ENCODE measurements at regions not wholly inside any gene's neighbourhood (a gene's known extent, or its start where the extent isn't known, plus 50 kb on each side); places are given as distances from the start of the nearest gene placed in this dataset.

DNA sequence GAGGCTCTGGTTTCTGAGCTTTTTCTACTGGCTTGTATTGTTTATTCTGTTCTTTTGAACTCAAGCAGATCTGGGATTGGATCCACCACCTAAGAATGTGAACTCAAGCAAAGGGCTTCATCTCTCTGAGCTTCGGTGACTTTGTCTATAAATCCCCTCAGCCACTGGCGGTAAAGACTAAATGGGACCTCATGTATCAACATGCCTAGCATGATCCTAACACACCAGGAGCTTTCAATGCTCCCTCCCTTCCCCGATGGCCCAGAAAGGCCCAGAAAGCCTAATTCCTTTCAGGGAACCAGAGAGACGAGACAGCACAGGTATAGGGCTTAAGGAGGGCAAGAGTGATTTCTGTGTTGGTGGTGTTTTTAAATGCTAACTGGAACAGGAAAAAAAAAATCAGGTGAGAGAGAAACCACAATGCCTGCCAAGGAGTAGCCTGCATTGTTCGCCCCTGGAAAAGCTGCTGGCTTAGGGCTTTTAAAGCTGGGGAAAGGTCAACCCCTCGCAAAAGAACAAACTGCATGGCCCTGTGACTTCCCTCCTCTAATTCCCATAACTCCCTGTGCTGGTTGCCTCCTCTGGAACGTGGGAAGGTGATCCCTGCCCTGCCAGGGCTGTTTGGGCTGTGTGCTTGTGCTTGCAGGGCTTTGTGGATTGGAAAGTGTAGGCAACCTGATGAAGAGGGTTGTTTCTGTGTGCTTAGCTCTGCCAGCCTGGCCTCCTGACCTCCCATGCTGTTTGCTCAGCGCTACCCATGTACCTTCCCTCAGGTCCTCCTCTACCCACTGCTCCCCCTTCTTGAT, 147.0 kb downstream of the PLPP3 start:
- no peaks in the 10 kb centered on the region for H3K27me3 ChIP-seq (replicated peaks; ENCODE audit: control insufficient read depth, insufficient read depth, low read length)
- no peaks in the 10 kb centered on the region for H3K36me3 ChIP-seq (ENCODE audit: control insufficient read depth, insufficient read depth, low read length, severe bottlenecking)
- no peak overlapping the region for H3K9ac ChIP-seq (ENCODE audit: low read length)
- no peak overlapping the region for H3K4me3 ChIP-seq (ENCODE audit: low read length)
- H3K9me3 ChIP-seq (ENCODE audit: control insufficient read depth, low read length): no peaks in the 10 kb centered on the region
- DNase-seq (ENCODE audit: low read depth): no peak
- H3K4me1 ChIP-seq (ENCODE audit: control insufficient read depth, insufficient read depth, low read length): peaks cover 3% of the 10 kb centered on the region

- Histone ChIP-seq H3K4me1 (ENCODE audit: control insufficient read depth, insufficient read depth, low read length) (peaks cover 3% of the 10 kb centered on the region), H3K4me3 (ENCODE audit: low read length) (no peak overlapping the region)
- no peak for DNase-seq (ENCODE audit: low read depth)
Measured at GRCh38 chr1:56430141-56430839, 149.1 kb downstream of the PLPP3 start.

GRCh38 chr1:56429288-56429687, 150.1 kb downstream of the PLPP3 start:
- DNase-seq (ENCODE audit: low read depth): no peak

More at GRCh38 chr1:56430141-56430839, 149.1 kb downstream of the PLPP3 start:
- Histone ChIP-seq H3K27me3 (replicated peaks; ENCODE audit: control insufficient read depth, insufficient read depth, low read length) (no peaks in the 10 kb centered on the region), H3K9me3 (ENCODE audit: control insufficient read depth, low read length) (no peaks in the 10 kb centered on the region), H3K36me3 (ENCODE audit: control insufficient read depth, insufficient read depth, low read length, severe bottlenecking) (no peaks in the 10 kb centered on the region), H3K9ac (ENCODE audit: low read length) (no peak overlapping the region)

DNA sequence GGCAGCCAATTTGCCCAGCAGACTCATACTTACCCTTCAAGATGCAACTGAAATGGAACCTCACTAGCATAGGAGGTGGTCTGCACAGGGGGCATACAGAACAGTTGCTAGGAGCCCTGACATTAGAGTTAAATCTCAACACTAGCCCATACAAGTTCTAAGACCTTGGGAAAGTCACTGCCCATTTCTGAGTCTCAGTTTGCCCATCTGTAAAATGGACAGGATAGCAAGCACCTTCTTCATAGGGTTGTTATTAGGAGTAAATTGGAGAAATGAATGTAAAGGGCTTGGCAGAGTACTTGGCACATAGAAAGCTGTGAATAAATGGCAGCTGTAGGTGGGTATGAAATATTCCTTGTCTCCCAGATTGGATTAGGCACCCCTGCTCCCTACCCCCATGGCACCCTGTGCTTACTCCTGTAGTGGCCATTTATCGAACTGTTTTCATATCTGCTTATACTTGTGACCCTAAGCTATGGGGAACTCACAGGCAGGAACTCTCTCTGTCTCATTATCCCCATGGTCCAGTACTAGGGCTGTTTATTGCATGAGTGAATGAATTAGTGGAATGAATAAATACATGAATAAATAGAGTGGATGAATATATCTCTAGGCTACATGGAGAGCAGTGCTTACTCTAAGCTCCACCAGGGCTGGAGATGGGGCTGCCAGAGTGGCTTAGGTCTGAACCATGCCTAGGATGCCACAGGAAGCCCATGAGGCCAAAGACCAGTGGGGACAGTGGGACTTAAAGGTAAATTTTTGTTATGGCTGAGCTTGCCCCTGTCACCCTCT, 152.6 kb downstream of the PLPP3 start:
- Histone ChIP-seq H3K27me3 (replicated peaks; ENCODE audit: control insufficient read depth, insufficient read depth, low read length) (no peaks in the 10 kb centered on the region), H3K36me3 (ENCODE audit: control insufficient read depth, insufficient read depth, low read length, severe bottlenecking) (no peaks in the 10 kb centered on the region), H3K4me1 (ENCODE audit: control insufficient read depth, insufficient read depth, low read length) (peaks cover 8% of the 10 kb centered on the region), H3K4me3 (ENCODE audit: low read length) (no peak overlapping the region), H3K9me3 (ENCODE audit: control insufficient read depth, low read length) (no peaks in the 10 kb centered on the region), H3K9ac (ENCODE audit: low read length) (no peak overlapping the region)
- no peak for DNase-seq (ENCODE audit: low read depth)

More at GRCh38 chr1:56429288-56429687, 150.1 kb downstream of the PLPP3 start:
- no peaks in the 10 kb centered on the region for H3K27me3 ChIP-seq (replicated peaks; ENCODE audit: control insufficient read depth, insufficient read depth, low read length)
- peaks cover 10% of the 10 kb centered on the region for H3K4me1 ChIP-seq (ENCODE audit: control insufficient read depth, insufficient read depth, low read length)
- H3K9me3 ChIP-seq (ENCODE audit: control insufficient read depth, low read length): no peaks in the 10 kb centered on the region
- H3K4me3 ChIP-seq (ENCODE audit: low read length): no peak overlapping the region
- no peaks in the 10 kb centered on the region for H3K36me3 ChIP-seq (ENCODE audit: control insufficient read depth, insufficient read depth, low read length, severe bottlenecking)
- H3K9ac ChIP-seq (ENCODE audit: low read length): no peak overlapping the region

- peaks cover 8% of the 10 kb centered on the region for H3K4me1 ChIP-seq (ENCODE audit: control insufficient read depth, insufficient read depth, low read length)
- H3K9ac ChIP-seq (ENCODE audit: low read length): no peak overlapping the region
- H3K27me3 ChIP-seq (replicated peaks; ENCODE audit: control insufficient read depth, insufficient read depth, low read length): no peaks in the 10 kb centered on the region
- DNase-seq (ENCODE audit: low read depth): no peak
- no peaks in the 10 kb centered on the region for H3K36me3 ChIP-seq (ENCODE audit: control insufficient read depth, insufficient read depth, low read length, severe bottlenecking)
- H3K4me3 ChIP-seq (ENCODE audit: low read length): no peak overlapping the region
- no peaks in the 10 kb centered on the region for H3K9me3 ChIP-seq (ENCODE audit: control insufficient read depth, low read length)
Measured at GRCh38 chr1:56425494-56426037, 153.8 kb downstream of the PLPP3 start.

- Histone ChIP-seq H3K4me1 (ENCODE audit: control insufficient read depth, insufficient read depth, low read length) (peaks cover 8% of the 10 kb centered on the region), H3K36me3 (ENCODE audit: control insufficient read depth, insufficient read depth, low read length, severe bottlenecking) (no peaks in the 10 kb centered on the region), H3K9ac (ENCODE audit: low read length) (no peak overlapping the region), H3K9me3 (ENCODE audit: control insufficient read depth, low read length) (no peaks in the 10 kb centered on the region), H3K27me3 (replicated peaks; ENCODE audit: control insufficient read depth, insufficient read depth, low read length) (no peaks in the 10 kb centered on the region), H3K4me3 (ENCODE audit: low read length) (no peak overlapping the region)
- peak; percentile 40 for DNase-seq (ENCODE audit: low read depth)
Measured at GRCh38 chr1:56424744-56425493, 154.4 kb downstream of the PLPP3 start.

- H3K27me3 ChIP-seq (replicated peaks; ENCODE audit: control insufficient read depth, insufficient read depth, low read length): no peaks in the 10 kb centered on the region
- H3K4me3 ChIP-seq (ENCODE audit: low read length): no peak overlapping the region
- DNase-seq (ENCODE audit: low read depth): no peak
- H3K9me3 ChIP-seq (ENCODE audit: control insufficient read depth, low read length): no peaks in the 10 kb centered on the region
- no peaks in the 10 kb centered on the region for H3K36me3 ChIP-seq (ENCODE audit: control insufficient read depth, insufficient read depth, low read length, severe bottlenecking)
- no peak overlapping the region for H3K9ac ChIP-seq (ENCODE audit: low read length)
- peaks cover 8% of the 10 kb centered on the region for H3K4me1 ChIP-seq (ENCODE audit: control insufficient read depth, insufficient read depth, low read length)
Measured at GRCh38 chr1:56423716-56424115, 155.6 kb downstream of the PLPP3 start.

DNA sequence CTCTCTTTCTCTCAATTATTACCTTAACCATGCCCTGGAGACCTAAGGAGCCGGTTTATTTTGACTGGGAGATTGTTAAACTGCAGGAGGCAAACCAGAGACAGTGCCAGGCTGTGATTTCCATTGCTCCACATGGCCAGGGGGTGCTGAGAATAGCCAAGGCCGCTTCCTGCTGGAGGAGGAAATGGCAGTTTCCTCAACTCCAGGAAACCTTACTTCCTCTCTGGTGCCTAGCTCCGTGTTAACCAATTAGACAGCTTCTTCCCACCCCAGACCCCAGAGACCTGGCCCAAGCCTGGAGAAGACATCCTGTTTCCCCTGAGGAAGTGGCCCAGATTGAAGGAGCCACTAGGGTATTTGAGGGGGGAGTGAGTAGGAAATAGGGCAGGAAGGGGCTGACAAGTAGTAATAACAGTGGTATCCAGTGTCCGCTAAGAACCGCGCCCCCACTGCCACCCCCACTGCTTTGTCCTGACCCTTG, 161.2 kb downstream of the PLPP3 start:
- no peaks in the 10 kb centered on the region for H3K36me3 ChIP-seq (ENCODE audit: control insufficient read depth, insufficient read depth, low read length, severe bottlenecking)
- no peaks in the 10 kb centered on the region for H3K27me3 ChIP-seq (replicated peaks; ENCODE audit: control insufficient read depth, insufficient read depth, low read length)
- DNase-seq (ENCODE audit: low read depth): no peak
- H3K9ac ChIP-seq (ENCODE audit: low read length): no peak overlapping the region
- no peak overlapping the region for H3K4me3 ChIP-seq (ENCODE audit: low read length)
- no peaks in the 10 kb centered on the region for H3K9me3 ChIP-seq (ENCODE audit: control insufficient read depth, low read length)
- peaks cover 10% of the 10 kb centered on the region for H3K4me1 ChIP-seq (ENCODE audit: control insufficient read depth, insufficient read depth, low read length)

- H3K27me3 ChIP-seq (replicated peaks; ENCODE audit: control insufficient read depth, insufficient read depth, low read length): no peaks in the 10 kb centered on the region
- H3K4me1 ChIP-seq (ENCODE audit: control insufficient read depth, insufficient read depth, low read length): peaks cover 10% of the 10 kb centered on the region
- no peaks in the 10 kb centered on the region for H3K36me3 ChIP-seq (ENCODE audit: control insufficient read depth, insufficient read depth, low read length, severe bottlenecking)
- DNase-seq (ENCODE audit: low read depth): no peak
- H3K9me3 ChIP-seq (ENCODE audit: control insufficient read depth, low read length): no peaks in the 10 kb centered on the region
- no peak overlapping the region for H3K4me3 ChIP-seq (ENCODE audit: low read length)
- no peak overlapping the region for H3K9ac ChIP-seq (ENCODE audit: low read length)
Measured at GRCh38 chr1:56417646-56418045, 161.7 kb downstream of the PLPP3 start.

- Histone ChIP-seq H3K27me3 (replicated peaks; ENCODE audit: control insufficient read depth, insufficient read depth, low read length) (no peaks in the 10 kb centered on the region), H3K4me3 (ENCODE audit: low read length) (no peak overlapping the region), H3K9me3 (ENCODE audit: control insufficient read depth, low read length) (no peaks in the 10 kb centered on the region), H3K36me3 (ENCODE audit: control insufficient read depth, insufficient read depth, low read length, severe bottlenecking) (no peaks in the 10 kb centered on the region), H3K4me1 (ENCODE audit: control insufficient read depth, insufficient read depth, low read length) (peaks cover 10% of the 10 kb centered on the region), H3K9ac (ENCODE audit: low read length) (no peak overlapping the region)
- DNase-seq (ENCODE audit: low read depth): no peak
Measured at GRCh38 chr1:56416495-56416894, 162.9 kb downstream of the PLPP3 start.
